Midbrain (tissue), 1 donor: ENCODE measurements at regions not wholly inside any gene's neighbourhood (a gene's known extent, or its start where the extent isn't known, plus 50 kb on each side); places are given as distances from the start of the nearest gene placed in this dataset.
"Not testable (repeated sequence)": the region's sequence is repeated elsewhere in the genome, so short reads cannot be mapped to it uniquely, and the experiment has no call there.

ENCODE experiments used
- DNase-seq: peaks from one replicate; lab custom pipeline; 2025; lab: John Stamatoyannopoulos, UW

DNA sequence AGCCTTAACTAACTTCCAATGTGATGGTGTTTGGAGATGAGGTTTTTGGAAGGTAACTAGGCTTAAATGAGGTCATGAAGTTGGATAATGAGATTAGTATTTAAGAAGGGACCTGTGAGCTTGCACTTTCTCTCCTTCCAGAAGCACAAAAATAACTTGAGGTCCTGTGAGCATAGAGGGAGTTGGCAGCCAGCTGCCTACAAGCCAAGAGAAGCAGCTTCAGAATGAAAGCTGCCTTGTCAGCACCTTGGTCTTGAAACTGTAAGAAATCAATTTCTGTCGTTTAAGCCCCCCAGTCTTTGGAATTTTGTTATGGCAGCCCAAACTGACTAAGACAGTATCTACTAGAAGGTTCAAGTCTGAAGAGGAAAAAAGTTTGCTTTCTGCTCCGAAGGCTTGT is 280.2 kb upstream of the GALNTL6 start:
- DNase-seq, result no peak

DNA sequence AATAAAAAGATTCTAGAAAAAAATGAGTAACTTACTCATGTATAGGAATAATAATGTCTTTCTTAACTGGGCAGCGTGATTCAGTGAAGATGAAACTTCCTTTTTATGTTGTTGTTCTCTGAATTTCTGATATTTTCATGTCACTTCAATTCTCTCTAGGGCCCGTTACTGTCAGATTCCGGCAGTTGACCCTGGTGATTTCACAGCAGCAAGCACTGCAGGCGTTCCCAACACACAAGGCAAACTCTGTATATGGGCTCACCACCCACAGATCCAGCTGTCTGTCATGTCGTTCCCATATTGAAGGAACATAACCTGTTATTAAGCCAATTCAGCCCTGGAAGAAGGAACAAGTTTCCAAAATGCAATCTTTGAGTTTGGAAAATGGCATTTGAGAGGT is 288.3 kb upstream of the GALNTL6 start:
- DNase-seq, result no peak

- DNase-seq, result no peak
These were observed 291.5 kb upstream of the GALNTL6 start for GRCh38 chr4:171521726-171522125.

DNA sequence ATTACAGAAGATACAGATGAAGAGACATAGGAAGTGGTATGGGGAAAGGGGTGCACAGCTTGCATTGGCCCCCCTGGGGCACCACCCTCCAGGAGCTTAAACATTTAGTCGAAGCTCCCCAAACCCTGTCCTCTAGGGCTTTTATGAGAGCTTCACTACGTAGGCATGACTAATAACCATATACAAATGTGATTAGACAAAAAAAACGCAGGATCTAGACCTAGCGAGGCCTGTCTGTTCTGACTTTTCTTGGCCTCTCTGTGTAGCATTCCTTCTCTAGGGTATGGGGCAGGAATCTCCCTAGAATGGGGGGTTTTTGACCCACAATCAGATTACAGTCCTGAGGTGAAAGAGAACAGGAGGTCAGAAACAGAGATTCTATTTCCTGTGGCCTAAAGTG is 293.7 kb upstream of the GALNTL6 start:
- no peak for DNase-seq

DNA sequence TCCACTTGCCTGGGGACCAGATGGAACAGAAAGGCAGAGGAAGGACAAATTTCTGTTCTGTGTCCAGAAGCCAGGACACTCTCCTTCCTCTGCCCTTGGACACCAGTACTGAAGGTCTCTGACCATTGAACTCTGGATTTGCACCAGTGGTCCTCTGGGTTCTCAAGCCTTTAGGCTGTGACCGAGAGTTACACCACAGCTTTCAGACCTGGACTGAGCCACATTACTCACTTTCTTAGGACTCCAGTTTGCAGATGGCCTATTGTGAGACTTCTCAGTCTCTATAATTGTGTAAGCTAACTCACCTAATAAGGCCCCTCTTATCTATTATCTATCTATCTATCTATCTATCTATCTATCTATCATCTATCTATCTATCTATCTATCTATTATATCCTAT is 295.3 kb upstream of the GALNTL6 start:
- DNase-seq, result no peak

DNA sequence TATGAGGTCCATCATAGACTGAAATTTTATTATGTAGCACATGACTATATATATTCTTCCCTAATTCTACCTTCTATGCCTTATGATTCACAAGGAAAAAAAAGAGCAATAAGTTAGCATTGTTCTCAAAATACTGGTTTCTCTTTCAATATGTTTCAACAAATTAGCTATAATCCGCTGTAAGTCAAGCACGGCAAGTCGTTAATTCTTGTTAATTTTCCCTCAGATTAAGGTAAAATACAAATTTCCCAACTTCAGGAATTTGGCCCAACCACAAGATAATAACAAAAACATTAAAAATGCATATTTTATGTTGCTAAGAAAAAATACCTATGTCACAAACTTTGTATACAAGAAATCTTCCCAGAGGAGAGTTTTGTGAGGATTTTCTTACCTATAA is 296.5 kb upstream of the GALNTL6 start:
- DNase-seq, result no peak

- no peak for DNase-seq
These were observed 328.5 kb upstream of the GALNTL6 start for GRCh38 chr4:171484681-171485080.

DNA sequence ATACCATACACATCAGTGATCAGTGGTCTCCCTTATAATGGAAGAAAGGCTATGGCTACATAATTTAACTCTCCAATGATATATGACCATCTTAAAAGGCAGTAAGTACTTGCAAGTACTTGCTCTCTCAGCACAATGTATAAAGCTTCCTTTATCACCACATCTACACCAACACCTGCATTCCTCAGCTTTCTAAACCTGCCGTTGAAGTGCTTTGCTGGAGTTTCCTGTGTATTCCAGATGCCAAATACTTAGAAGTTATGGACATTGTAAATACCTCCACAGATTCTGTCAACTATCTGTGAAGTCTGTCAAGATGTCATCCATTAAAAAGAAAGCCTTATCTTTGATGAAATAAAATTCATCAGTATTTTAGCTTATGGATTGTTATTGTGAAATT is 335.0 kb upstream of the GALNTL6 start:
- no peak for DNase-seq

DNA sequence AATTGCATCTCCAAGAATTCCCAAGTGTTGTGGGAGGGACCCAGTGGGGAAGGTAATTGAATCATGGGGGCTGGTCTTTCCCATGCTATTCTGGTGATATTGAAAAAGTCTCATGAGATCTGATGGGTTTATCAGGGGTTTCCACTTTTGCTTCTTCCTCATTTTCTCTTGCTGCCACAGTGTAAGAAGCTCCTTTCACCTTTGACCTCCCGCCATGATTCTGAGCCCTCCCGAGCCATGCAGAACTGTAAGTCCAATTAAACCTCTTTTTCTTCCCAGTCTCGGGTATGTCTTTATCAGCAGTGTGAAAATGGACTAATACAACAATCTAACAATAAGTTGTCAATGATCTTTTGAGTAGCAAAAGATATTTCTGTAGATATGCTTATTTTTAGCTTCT is 338.1 kb upstream of the GALNTL6 start:
- DNase-seq, result not testable (repeated sequence)

DNA sequence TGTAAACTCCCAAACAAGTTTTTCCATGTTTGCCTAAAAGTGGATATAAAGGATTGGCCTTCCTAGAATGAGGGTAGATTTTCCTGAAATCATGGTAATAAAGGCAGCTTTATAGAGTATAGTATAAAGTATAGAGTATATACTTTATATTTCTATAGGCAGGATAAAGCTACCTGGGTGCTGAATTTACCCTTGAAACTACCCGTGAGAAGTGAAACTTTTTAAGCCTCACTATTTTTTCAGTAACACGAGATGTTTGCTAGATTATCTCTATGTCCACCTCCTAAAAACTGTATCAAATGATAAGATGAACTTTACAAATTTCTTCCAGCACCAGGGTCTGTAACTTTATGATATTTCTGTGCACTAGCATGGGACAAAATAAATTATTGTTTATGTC is 340.0 kb upstream of the GALNTL6 start:
- DNase-seq, result no peak

DNA sequence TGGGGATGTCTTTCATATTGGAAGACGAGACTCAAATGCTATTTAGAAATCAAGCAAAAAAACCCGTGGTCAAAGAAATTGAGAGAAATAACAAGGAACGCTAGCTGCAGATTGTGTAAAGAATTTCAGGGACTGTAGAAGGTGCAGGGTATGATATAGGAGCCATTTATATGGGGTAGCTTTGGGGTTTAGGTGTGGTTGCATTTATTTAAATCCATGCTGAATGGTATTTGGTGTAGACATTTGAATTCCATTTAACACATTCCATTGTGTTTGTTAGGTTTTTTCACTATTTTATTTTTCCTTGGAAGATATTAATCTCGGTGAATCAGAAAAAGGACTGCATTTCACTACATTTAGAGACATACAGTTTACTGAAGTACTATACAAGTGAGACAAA is 341.0 kb upstream of the GALNTL6 start:
- DNase-seq, result no peak

- no peak for DNase-seq
These were observed 348.7 kb upstream of the GALNTL6 start for GRCh38 chr4:171464499-171464898.

- DNase-seq, result no peak
These were observed 352.0 kb upstream of the GALNTL6 start for GRCh38 chr4:171461191-171461590.

- DNase-seq, result no peak
These were observed 364.2 kb upstream of the GALNTL6 start for GRCh38 chr4:171448919-171449481.

DNA sequence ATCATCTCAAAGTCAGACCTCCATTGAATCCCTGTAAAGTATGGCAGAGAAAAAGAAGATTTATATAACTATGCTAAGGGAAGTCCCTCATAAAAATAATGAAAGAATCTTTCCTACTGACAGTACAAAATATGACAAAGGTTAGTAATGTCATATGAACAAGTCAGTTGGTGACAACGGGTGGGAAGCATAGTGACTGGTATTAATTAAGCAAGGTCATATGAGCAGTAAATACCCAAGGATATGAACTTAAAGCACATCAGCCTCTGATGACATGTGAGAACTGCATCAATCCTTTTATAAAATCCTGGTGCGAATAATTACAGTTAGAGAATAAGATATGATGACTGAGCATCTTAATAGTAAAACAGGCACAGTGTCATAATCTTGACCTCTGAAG is 364.8 kb upstream of the GALNTL6 start:
- no peak for DNase-seq

DNA sequence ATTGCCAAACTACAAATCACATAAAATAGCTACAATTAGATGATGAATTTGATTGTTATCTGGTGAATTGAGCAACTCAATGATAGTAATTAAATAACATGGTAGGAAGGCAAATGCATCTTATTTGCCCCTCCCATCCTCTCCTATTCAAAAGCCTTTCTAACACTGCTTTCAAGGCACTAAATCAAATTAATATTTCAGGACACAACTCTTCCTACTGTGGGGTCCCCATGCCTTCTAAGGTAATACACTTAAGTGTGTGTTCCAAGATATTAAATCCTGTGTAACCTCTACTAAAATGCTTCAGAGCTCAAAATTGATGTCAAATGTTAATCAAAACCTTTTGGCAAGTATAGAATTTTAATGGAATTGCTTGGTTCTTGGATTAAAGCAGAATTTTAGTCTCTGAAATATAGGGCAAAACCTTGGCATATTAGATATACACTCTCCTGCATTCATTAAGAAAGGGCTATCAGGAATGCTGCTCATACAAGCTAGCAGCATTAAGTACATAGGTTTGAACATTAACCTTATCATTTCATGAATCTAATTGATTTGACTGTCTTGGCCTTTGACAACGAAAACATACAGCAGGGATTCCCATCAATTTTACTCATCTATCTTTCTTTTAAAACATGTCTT is 371.8 kb upstream of the GALNTL6 start:
- DNase-seq, result no peak

GRCh38 chr4:171433674-171434073 is 379.5 kb upstream of the GALNTL6 start:
- DNase-seq, result no peak

GRCh38 chr4:171432536-171432935 is 380.7 kb upstream of the GALNTL6 start:
- DNase-seq, result no peak

DNA sequence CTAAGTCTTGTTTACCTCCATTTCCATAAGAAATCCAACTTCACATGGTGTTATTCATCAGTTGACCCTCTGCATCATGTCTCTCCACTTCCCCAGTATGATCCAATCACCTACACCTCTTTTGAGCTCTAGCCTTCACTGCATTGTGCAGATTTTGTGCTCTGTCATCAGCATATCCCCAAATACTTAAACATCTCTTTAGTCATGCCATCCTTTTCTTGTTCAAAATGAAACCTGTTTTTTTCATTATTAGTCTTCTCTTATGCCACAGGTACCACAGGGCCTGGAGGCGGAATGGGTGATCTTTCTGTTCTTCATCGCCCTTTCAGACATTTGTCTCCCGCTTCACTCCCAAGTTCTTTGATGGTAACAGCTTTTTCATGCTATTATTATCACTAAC is 382.7 kb upstream of the GALNTL6 start:
- DNase-seq, result no peak

DNA sequence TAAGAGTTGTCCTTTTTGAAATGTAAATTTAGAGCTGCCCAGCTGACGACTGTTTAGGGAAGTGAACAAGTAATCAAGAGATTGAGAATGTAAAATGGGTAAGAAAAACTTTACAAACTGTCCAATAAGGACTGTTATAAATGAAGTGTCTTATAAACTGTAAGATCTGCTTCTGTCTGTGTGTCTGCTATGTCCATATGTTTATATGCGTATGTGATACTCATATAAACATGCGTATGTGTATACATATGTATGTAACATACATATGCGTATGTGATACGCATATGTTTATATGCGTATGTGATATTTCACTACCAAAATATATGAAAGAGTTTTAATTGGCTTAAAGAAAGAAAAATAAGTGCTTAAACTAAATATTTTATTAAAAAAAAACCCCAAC is 416.0 kb upstream of the GALNTL6 start:
- no peak for DNase-seq

GRCh38 chr4:171390626-171391025 is 422.6 kb upstream of the GALNTL6 start:
- DNase-seq, result no peak

GRCh38 chr4:171378323-171378722 is 434.9 kb upstream of the GALNTL6 start:
- DNase-seq, result no peak

DNA sequence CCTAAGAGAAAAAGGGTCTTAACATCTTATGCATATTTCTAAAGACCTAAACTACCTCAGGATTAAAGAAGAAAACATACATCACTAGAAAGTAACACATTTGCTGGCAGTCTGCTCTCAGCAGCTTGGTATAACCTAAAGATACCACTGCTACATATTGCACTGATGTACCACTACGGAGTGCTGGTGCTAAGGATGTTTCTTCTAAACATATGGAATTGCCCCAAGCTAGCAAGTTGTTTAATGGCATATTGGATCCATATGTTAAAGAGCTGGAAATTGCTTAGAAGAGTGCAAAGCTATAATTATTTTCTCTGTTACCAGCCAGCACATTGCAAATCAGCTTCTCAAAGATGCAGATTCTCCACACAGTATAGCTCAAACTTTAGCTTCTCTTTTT is 436.5 kb upstream of the GALNTL6 start:
- no peak for DNase-seq

- no peak for DNase-seq
These were observed 459.7 kb upstream of the GALNTL6 start for GRCh38 chr4:171353535-171353934.
